Choroid plexus epithelial cell (primary cell): ENCODE measurements at regions not wholly inside any gene's neighbourhood (a gene's known extent, or its start where the extent isn't known, plus 50 kb on each side); places are given as distances from the start of the nearest gene placed in this dataset.
"Not testable (repeated sequence)": the region's sequence is repeated elsewhere in the genome, so short reads cannot be mapped to it uniquely, and the experiment has no call there.

Experiments used
- DNase-seq: peaks from one replicate; pipeline ENCODE4 v3.0.0-alpha.2; 2010; ENCODE audit warnings: low read depth
- H3K4me3 ChIP-seq: 2 replicates; pipeline ENCODE4 v1.5.1; 2011; ENCODE audit warnings: low read depth, mild to moderate bottlenecking, control low read depth, low read length, moderate library complexity
- CTCF ChIP-seq: conservative IDR thresholded peaks from 2 replicates; pipeline ENCODE4 v1.5.1; 2011; ENCODE audit warnings: low read depth, mild to moderate bottlenecking, control low read depth, inconsistent platforms, low read length, moderate library complexity

DNA sequence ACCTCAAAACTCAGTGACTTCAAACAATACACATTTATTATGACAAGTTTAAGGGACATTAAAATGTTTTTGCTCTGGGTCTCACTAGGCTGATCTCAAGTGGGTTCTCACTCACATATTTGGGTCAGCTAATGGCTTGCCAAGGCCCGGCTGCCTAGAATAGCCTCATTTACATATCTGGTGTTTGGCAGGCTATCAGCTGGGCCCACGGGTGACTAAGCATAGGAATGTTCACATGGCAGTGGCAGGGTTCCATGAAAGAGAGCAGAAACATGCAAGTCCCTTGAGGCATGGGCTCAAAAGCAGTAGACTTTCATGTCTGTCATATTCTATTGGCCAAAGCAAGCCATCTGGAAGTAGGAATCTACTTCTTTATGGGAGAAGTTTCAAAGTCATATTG is 492.6 kb downstream of the KCNT2 start:
- DNase-seq: peak; percentile 79
- no peak for TF ChIP-seq CTCF

DNA sequence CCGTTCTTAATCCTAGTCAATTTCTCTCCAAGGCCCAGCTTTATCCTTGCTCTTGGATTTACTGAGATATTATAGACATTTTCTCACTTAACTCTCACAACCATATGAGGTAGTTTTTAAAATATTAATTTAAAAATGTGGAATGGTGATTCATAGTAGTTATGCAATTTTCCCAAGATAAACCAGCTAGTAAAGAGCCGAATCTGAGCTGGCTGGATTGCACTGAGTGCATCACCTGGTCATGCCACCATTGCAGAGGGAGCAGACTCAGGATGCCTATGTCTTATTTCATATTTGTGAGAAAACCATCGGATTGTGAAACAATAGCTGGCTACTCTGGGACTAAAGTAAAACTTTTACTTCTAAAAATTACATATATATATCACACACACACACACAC is 494.0 kb downstream of the KCNT2 start:
- no peak overlapping the region for H3K4me3 ChIP-seq
- peak; percentile 69 for DNase-seq
- TF ChIP-seq CTCF: no peak

More for the DNA sequence above, 492.6 kb downstream of the KCNT2 start:
- H3K4me3 ChIP-seq: no peak overlapping the region

- H3K4me3 ChIP-seq, DNase-seq: not testable (repeated sequence)
Observed at GRCh38 chr1:196108990-196109389, 499.2 kb downstream of the KCNT2 start.

DNA sequence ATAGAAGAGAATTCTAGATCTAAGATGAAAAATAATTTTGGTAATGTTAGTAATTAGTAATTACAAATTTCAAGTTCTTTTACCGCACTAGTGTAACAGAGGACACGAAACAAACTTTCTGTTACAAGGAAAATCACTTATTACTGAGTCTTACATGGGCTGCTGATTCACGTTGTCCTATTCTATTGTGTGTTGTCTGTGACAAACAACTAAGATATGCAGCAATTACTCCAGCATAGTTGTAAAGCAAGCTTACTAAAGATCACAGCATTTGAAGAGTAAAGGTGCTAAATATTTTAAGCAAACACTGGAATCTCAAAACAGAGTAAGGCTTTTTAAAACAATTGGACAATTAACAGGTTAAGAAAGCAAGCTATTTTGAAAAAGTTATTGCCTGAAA is 502.3 kb downstream of the KCNT2 start:
- DNase-seq: no peak
- no peak for TF ChIP-seq CTCF
- no peak overlapping the region for H3K4me3 ChIP-seq

DNA sequence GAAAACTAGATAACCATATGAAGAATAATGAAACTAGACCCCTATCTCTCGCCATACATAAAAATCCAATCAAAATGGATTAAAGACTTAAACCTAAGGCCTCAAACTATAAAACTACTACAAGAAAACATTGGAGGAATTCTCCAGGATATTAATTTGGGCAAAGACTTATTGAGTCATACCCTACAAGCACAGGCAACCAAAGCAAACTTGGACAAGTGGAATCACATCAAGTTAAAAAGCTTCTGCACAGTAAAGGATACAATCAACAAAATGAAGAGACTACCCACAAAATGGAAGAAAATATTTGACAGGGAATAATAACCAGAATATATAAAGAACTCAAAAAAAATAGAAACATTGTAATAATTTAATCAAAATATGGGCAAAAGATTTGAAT is 505.4 kb downstream of the KCNT2 start:
- DNase-seq: no peak
- H3K4me3 ChIP-seq: no peak overlapping the region
- TF ChIP-seq CTCF: no peak

DNA sequence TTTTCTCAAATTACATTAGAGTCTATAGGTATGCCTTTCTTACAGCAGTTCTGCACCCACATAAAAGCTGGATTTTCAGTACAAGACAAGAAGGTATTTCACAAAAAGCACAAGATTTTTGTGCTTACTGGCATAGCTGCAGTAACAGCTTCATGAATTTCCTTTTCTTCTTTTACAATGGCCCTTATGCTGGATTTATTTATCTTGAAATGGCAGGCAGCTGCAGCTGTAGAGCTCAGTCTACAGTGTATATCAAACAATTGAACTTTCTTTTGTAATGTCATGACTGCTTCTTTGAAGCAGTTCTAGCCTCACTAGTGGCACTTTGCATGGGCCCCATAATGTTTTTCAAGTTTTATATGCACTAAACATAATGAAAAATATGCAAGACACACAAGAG is 510.2 kb downstream of the KCNT2 start:
- TF ChIP-seq CTCF: no peak
- H3K4me3 ChIP-seq: no peak overlapping the region

DNA sequence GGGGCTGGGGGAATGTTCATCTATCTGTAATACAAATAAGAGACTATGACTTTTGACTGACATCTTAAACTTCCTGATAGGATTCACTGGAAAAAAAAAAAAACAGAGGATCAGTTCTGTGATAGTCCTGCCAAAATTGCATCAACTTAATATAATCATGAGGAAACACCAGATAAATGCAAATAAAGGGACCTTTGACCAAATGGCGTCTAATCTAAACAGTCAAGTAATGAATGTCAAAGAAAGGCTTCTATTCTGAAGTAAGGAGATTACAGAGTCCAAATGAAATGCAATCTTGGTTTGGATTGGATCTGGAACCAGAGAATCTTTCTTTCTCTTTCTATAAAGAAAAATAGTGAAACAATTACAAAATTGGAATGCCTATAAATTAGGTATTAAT is 513.4 kb downstream of the KCNT2 start:
- no peak for TF ChIP-seq CTCF
- H3K4me3 ChIP-seq: no peak overlapping the region
- DNase-seq: no peak

More for the DNA sequence above, 510.2 kb downstream of the KCNT2 start:
- no peak for DNase-seq

DNA sequence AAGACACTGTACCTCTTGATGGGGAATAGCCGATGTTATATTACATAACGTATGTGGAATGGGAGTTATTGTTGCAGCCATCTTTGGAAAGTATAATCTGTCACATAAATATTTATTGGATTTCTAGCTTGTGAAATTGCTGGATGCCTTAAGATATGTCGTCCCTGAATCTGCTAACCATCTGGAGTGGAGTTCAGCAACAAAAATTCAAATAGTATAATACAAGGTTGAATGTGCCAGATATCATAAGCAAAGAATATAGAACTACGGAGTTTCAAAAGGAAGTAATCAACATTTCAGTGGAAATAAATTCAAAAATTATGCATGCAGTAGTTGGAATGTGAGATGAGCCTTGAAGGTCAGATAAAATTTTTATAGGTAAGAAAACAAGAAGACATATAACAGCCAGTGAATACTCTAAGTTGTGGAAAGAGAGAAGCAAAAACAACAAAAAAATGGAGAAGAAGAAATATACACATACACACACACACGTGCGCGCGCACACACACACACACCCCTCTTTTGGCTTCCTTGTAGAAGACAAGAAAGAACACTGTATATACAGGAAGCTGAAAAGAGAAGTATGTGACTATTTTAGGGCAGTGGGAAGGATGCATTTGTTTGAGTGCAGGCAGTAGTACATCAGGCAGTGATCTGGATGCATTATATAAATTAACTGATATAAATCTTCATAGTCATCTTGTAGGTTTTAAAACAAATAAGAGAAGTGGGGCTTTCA is 516.7 kb downstream of the KCNT2 start:
- no peak for TF ChIP-seq CTCF
- no peak for DNase-seq
- H3K4me3 ChIP-seq: no peak overlapping the region
